ENCODE measurements at regions not wholly inside any gene's neighbourhood (a gene's known extent, or its start where the extent isn't known, plus 50 kb on each side); places are given as distances from the start of the nearest gene placed in this dataset.
"Not testable (repeated sequence)": the region's sequence is repeated elsewhere in the genome, so short reads cannot be mapped to it uniquely, and the experiment has no call there.

DNA sequence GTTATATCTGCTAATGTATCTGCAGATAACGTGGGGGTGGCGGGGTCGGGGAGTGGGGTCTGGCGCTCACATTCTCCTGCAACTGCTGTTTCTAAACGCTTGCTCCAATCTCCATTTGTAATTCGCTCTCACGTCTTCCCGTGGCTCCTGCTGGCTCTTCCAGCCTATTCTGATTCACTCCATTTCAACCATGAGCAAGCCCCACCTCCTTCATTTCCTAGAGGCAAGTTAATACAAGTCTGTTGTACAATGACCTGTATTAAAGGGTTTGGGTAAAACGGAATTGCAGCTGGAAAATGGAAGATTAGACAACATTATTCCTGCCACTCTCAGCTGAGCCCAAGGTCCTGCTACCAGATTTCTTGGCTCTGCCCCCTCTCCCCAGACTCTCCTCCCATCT is 132.3 kb downstream of the CSNK2A3 start:
- DNase-seq (ENCODE audit: low spot score): peak; percentile 44

DNA sequence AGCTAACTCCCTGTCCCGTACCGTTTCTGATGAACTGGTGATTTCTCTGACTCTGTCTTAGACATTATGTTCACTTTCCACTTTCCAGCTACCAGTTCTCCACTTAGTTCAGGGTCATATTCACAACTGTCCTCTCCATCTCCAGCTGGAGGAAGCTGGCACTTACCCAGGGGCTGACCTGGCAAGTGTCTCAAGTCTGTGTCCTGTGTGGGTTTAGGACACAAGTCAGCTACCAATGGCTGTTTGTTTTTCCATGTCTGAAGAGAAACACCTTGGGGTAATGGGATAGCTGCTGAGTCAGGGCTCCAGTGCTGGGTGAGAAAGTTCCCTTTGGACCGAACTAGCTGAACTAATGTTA is 134.4 kb downstream of the CSNK2A3 start:
- DNase-seq (ENCODE audit: low spot score): peak; percentile 53

DNA sequence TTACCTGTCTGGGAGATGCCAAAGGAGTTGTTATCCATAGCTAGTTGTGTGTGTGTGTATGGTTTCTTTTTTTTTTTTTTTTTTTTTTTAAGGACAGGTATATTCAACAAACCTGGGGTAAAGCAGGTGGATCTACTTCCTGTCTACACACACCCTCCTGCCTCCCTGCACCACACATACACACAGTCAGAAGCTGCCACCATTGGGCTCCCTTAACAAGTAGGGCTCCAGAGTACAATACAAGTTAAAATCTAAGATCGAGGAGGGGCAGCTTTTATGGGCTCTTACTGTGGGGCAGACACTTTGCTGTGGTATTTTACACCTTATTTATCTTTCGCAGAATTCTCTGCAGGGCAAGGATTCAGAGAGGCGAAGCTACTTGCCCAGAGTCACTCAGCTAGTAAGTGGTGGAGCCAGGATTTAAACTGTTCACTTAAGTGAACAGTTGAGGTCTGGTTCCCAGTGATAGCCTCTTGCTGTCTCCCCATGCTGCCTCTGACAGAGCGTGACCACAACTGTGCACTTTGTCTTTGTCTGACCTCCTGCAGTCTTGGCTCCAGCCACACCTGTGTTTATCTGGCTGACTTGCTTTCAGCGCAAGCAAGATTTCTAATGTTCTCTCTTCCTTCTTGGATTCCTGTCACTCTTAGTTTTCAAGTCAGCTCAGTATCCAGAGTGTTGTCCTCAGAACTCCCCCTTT is 135.0 kb downstream of the CSNK2A3 start:
- DNase-seq (ENCODE audit: low spot score): peak; percentile 47

DNA sequence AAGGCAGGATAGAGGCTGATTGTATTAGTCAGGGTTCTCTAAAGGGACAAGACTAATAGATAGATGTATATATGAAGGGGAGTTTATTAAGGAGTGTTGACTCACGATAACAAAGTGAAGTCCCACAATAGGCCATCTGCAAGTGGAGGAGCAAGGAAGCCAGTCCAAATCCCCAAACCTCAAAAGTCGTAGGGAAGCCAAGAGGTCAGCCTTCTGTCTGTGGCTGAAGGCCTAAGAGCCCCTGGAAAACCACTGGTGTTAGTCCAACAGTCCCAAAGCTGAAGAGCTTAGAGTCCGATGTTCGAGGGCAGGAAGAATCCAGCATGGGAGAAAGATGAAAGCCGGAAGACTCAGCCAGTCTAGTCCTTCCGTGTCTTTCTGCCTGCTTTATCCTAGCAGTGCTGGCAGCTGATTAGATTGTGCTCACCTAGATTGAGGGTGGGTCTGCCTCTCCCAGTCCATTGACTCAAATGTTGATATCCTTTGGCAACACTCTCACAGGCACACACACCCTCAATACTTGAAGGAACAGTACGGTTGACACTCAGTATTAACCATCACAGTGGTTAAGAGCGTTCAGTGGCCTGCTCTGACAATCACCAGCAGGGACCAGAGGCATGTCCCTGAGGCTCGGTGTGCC is 135.6 kb downstream of the CSNK2A3 start:
- DNase-seq (ENCODE audit: low spot score): peak; percentile 45

DNA sequence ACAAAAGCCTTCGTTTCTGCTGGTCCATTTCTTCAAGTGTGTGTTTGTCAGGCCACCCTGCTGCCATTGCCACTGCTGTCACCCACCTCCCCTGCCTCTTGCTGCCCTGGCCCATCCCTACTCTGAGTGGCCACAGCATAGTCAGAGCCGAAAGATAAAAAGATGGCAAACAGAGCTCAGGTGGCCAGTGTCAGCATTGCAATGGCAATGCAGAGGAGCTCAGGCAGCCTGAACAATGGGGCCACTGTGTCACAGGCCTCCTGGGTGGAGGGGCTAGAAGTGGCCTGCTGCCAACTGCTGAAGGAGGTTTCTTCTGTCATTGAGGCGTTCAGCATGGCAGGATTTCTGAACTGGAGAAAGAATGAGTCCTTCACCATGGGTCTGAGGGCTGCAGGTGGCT is 137.1 kb downstream of the CSNK2A3 start:
- DNase-seq (ENCODE audit: low spot score): peak; percentile 18

DNA sequence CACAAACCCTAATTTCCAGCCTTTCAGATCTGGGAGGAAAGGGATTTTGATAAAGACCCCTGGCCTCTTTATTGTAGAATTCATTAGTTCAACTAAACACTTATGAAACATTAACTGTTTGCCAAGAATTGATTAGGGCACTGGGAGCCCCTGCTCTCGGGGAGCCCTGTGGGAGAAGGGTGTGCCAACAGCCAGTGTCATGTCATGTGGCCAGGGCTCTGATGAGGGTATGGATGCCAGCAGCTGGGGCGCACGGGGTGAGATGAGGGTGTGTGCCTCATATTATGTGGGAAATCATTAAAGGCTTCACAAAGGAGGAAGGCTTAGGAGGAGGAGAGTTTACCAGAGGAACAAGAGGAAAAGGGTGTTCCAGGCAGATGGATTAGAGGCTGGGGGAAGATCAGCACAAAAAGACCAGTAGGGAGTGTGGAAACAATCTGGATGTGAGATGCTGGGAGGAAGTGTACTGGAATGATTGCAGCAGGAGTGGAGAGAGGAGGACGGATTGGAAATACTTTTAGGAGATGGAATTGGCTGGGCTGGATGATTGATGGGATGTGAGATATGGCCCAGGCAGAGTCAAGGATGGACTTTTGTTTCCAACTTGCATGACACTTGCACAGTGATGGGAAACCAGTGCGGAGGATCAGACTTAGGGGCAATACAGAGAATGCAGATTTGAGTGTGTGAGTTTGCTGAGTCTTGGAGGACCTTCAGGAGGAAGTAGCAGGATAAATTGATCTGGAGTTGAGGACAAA is 137.8 kb downstream of the CSNK2A3 start:
- peak; percentile 20 for DNase-seq (ENCODE audit: low spot score)

DNA sequence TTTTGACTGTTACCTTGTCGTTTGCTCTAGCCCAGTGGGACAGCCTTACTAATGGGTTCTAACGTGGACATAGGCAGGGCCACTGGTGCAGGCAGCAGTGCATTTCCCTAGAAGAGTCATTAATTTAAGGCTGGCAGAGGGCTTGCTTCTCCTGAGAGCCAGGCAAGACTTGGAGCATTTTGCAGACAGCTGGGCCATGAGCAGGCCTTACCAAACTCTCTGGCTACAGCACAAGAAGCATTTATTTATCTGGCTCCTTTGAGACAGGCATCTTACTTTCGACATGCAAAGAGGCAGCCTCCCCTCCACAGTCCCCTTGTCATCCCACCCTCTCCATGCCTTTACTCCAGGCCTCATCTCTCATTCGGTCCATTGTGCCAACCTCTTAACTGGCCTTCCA is 139.9 kb downstream of the CSNK2A3 start:
- peak; percentile 14 for DNase-seq (ENCODE audit: low spot score)

DNA sequence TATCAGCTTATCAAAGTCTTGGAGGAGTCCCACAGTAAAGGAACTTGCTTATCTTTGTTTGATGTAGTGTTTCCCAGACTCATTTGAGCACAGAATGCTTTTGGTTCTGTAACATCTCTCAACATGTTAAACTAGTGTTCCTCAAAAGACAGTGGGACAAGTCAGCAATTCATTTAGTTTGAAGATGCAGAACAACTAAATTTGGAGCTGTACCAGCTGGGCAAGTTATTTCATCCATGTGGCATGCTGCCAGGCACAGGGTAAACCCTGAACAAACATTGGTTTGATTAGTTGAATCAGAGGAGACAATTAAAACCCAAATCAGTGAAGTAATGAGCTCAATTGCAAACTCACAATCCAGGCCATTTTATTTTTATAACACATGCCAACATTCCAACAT is 141.2 kb downstream of the CSNK2A3 start:
- no peak for DNase-seq (ENCODE audit: low spot score)

DNA sequence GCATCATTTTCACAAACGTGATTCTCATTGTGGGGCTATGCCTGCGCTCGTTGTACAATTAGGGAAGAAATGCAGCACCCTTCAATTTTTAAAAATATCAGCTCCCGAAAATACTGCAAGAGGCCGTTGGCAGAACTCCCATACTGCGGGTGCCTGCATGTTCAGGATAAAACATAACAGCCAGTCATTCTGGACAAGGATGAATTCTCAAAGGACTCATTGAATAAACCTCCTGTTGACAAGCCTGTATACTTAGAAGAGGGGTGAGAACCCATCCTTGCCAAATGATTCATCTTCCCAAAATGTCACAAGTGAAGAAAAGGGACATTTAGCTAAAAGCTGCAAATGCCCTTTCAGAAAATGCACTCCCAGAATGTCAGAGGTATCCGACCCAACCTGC is 141.9 kb downstream of the CSNK2A3 start:
- no peak for DNase-seq (ENCODE audit: low spot score)

DNA sequence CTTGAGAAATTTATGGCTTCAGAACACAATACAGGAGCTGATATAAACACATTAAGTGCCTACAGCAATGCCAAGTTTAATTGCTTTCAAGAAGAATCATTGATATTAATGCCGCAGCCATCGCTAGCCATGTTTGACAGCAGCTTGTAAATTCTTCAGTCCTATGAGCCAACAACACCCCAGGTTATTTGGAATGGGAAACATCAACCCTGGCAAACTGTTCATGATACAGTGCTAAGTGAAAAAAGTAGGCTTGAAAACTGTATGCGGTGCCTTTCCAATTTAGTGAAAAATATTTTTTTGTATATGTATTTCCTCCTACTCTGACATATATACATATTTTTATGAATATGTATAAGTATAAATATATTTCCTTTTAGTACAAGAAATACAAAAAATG is 142.6 kb downstream of the CSNK2A3 start:
- DNase-seq (ENCODE audit: low spot score): peak; percentile 5

DNA sequence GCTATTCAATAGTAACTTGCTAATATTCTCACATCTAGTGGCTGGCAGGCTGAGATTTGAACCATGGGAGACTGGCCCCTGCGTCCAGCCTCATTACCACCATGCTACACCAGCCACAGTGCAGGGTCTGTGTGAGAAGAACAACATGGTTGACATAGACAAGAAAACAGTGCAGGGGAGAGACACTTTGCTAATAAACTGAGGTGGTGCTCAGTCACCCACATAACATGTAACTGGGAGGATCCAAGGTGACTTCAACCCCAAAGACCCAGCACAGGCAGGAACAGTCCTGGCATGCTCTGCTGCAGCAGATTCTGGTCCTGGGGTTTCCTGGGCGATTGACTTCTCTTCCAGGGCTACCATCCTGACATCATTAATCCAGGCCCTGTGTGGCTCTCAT is 143.1 kb downstream of the CSNK2A3 start:
- DNase-seq (ENCODE audit: low spot score): no peak

DNA sequence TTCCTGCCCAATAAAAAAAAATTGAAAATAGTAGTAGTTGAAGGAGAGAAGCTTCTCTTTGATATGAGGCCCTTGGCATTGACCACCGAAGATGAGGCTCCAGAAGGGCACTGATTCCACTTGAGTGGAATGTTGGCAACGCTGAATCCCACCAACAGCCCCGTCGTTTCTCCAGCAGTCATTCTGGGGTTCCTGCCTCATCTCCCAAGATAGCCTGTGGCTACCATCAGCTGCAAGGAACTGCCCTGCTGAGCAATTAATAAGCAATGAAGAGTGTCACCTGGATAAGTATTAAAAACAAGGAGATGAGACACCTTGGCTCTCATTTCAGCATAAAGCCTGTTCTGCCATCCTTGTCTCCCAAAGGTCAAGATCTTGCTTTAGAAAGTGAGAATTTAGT is 144.1 kb downstream of the CSNK2A3 start:
- DNase-seq (ENCODE audit: low spot score): peak; percentile 3

DNA sequence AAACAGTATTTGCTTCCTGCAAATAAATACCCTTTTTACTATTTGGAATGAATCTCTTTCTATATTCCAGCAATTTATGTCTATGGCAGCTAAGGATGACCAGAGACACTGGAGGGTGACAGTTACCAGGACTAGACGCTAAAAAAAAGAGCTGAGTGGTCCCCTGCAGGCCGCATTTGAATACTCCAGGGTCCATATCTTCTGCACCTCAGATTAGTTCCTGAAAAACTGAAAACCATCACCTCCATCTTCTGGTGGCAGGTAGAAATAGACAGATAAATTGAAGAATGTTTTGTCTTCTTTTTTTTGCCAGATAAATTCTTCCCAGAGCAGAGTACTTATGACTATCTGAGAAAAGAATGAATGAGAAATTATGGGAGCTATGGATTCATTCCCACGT is 145.6 kb downstream of the CSNK2A3 start:
- DNase-seq (ENCODE audit: low spot score): no peak

DNA sequence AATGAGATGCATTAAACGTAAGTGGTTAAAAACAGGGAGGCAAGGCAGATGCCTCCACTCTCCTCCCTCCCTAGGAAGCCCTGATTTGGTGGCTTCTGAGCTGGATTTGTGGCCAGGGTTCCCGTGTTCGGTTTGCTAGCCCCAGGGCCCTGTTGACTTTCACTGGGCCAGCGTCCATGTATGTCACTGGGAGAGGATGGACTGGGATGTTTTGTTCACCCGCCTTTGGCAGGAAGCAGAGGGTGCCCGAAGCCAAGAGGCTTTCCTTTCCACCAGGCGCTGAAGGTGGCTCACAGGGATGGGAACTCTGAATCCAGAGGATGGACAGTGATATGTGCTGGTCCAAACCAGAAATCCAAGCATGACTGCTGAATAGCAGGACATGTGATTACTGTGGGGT is 146.6 kb downstream of the CSNK2A3 start:
- no peak for DNase-seq (ENCODE audit: low spot score)

DNA sequence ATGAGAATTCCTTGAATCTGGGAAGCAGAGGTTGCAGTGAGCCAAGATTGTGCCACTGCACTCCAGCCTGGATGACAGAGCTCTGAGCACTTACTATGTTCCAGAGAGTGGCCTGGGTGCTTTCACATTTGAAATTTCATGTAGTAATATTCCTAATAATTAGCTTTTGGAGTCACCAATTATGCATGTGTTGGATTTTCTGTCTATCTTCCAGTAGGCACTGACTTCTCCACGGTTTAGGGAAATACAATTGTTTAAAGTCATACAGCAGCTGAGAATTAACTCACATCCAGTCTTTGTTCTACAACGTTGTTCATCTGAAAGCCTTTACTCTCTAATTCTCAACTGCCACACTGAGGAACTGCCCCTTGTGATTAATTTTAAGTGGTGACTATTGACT is 150.2 kb downstream of the CSNK2A3 start:
- DNase-seq (ENCODE audit: low spot score): no peak

DNA sequence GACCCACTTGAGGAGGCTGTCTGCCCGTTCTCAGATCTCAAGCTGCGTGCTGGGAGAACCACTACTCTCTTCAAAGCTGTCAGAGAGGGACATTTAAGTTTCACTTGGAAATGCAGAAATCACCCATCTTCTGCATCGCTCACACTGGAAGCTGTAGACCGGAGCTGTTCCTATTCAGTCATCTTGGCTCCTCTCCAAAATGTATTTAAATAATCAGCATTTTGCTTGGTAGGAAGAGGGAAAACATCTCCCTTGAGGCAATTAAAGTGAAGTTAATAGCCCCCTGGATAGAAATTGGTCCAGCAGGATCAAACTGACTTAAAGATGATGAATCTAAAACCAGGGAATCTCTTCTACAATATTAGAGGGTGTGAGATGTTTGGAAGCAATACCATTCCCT is 151.7 kb downstream of the CSNK2A3 start:
- DNase-seq (ENCODE audit: low spot score): not testable (repeated sequence)

DNA sequence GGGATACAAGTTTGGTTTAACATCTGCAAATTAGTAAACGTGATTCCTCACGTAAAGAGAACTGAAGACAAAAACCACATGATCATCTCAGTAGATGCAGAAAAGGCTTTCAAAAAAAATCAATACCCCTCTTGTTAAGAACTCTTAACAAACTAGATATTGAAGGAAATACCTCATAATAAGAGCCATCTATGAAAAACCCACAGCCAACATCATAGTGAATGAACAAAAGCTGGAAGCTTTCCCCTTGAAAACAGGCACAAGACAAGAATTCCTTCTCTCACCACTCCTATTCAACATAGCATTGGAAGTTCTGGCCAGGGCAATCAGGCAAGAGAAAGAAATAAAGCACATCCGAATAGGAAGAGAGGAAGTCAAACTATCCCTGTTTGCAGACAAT is 160.5 kb downstream of the CSNK2A3 start:
- no peak for DNase-seq (ENCODE audit: low spot score)

DNA sequence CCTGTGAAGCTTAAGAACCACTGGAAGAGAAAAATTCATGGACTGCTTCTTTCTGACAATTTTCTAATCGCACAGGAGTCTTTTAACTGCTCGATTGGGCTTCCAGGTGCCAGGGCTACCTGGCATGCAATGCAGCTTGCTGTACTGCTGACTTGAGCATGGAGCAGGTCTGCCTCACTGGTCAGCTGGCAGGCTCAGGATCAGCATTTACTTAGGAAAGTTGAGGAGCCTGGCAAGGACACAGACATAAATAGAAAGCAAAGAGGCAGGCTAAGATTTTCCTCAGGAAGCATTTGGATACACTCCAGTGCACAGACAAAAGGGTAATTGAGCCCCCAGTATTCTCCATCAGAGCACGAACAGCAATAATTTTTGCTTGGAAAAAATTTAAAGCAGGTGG is 163.5 kb downstream of the CSNK2A3 start:
- no peak for DNase-seq (ENCODE audit: low spot score)

DNA sequence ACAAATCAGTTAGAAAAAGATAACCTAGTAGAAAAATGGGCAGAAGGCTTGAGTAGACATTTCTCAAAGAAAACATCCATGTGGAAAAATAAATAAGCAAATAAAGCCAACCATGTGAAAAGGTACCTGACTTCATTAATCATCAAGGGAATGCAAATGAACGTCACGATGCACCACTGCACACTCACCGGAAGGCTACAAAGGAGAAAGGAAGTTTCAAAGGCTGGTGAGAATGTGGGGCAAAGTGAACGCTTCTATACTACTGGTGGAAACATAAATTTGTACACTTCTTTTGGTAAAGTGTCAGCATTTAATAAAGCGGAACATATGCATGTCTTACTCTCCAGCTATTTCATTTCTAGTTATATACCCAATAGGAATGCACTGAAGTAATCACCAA is 166.8 kb downstream of the CSNK2A3 start:
- DNase-seq (ENCODE audit: low spot score): no peak

DNA sequence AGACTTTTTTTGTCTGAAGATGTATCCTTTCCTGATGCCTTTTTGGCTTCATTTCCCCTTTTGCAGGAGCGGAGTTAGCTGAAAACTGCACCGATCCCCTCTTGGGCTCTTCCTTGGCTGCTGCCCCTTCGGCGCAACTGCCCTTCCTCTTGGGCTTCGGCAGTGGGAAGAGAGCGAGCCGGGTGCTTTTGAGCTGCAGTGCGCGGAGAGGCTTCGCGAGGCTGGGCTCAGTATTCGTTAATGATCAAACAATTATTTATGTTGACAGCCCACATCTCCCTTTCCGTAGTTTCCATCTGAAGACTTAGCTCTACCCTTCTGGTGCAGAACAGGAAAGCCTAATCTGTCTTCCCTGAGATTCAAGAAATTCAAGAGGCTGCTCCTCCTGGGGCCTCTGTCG is 170.8 kb downstream of the CSNK2A3 start:
- DNase-seq (ENCODE audit: low spot score): no peak

DNA sequence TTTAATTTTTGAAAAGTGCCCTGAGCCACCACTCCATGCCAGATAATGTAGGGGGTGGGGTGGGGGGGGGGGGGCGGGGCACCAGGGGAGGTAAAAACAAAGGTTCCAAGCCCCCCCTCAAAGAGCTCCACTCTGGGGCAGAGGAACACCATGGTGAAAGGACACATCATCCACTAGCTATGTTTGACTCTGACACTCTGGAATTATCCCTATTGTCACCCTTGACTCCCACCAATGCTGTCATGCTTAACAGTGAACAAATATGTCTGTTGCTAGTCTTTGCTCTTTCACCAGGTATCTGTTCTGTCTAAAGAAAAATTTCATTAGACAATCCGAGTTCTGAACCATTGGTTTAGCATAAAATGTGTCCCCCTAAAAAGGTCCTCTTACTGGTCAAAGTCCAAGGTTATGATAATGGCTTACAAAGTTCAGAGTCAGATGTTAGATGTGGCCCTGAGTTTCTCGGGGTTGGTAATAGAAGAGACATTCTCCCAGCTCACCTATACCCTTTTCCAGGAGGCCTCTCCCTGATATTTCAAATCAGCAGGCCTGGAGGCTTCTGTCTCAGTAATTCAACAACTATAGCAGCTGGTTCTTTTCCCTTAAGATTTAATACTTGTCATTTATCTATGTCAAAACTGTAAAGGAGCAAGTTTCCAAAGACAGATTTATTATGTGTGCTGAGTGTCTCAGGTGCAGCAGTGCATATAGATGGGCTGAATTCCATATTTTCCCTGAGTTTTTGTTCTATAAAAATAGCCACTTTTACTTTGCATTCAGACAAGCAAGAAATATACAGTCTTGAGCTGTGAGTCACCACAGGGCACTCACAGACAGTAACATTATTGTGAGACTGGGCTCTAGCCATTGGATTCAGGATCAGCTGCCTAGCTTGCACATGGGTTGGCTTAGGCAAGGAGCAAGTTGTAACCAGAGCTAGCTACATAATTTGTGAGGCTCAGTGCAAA is 174.1 kb downstream of the CSNK2A3 start:
- DNase-seq (ENCODE audit: low spot score): no peak

DNA sequence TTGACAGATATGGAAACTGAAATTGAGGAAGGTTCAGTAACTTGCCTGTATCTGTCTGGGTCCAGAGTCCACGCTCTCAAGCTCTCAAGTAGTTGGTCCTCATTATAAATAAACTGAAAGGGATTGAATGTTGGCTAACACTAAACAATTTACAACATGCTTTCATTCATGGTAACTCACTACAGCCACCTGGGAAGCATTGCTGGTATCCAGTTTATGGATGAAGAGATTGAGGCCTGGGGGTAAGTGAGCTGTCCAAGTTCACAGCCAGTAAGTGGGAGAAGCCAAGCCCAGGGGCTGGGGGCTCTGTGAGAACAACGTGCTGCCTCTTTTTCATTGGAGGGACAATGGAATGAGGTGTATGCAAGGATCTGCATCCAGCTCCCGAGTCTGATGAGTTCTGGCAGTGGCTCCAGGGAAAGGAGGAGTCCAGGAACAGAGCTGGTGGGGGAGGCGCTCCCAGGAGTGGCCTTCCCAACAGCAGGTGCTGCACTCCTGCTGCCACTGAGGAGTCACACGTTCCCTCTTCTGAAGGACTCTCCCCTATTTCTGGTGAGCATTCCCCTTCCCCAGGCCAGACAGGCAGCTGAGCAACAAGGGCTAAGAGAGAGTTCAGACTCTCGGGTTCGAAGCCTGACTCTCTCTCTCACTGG is 175.8 kb downstream of the CSNK2A3 start:
- no peak for DNase-seq (ENCODE audit: low spot score)
